NCI-H526 treated with DMSO at 0.1 percent for 48 hours (cell line): ENCODE measurements at regions not wholly inside any gene's neighbourhood (a gene's known extent, or its start where the extent isn't known, plus 50 kb on each side); places are given as distances from the start of the nearest gene placed in this dataset.

Experiments used
- DNase-seq: peaks from one replicate; lab custom pipeline; 2025; lab: John Stamatoyannopoulos, UW

- DNase-seq, result no peak
Observed at GRCh38 chr13:105307776-105308175, 1227.7 kb downstream of the EFNB2 start.

GRCh38 chr13:105297839-105298238 lies 1237.6 kb downstream of the EFNB2 start:
- no peak for DNase-seq

GRCh38 chr13:105291987-105292386 lies 1243.5 kb downstream of the EFNB2 start:
- no peak for DNase-seq

- DNase-seq, result no peak
Observed at GRCh38 chr13:105290596-105290995, 1244.9 kb downstream of the EFNB2 start.

- DNase-seq, result no peak
Observed at GRCh38 chr13:105285526-105285925, 1249.9 kb downstream of the EFNB2 start.

- no peak for DNase-seq
Observed at GRCh38 chr13:105282406-105283285, 1252.8 kb downstream of the EFNB2 start.

- DNase-seq, result peak; percentile 61
Observed at GRCh38 chr13:105278943-105279381, 1256.5 kb downstream of the EFNB2 start.

- no peak for DNase-seq
Observed at GRCh38 chr13:105276571-105276970, 1258.9 kb downstream of the EFNB2 start.

GRCh38 chr13:105273665-105274222 lies 1261.7 kb downstream of the EFNB2 start:
- DNase-seq, result no peak

- no peak for DNase-seq
Observed at GRCh38 chr13:105272660-105273631, 1262.5 kb downstream of the EFNB2 start.

GRCh38 chr13:105266615-105267014 lies 1268.8 kb downstream of the EFNB2 start:
- DNase-seq, result no peak

- no peak for DNase-seq
Observed at GRCh38 chr13:105262579-105262978, 1272.9 kb downstream of the EFNB2 start.

GRCh38 chr13:105259426-105259825 lies 1276.0 kb downstream of the EFNB2 start:
- DNase-seq, result no peak

- DNase-seq, result no peak
Observed at GRCh38 chr13:105255472-105255871, 1280.0 kb downstream of the EFNB2 start.

GRCh38 chr13:105251293-105251692 lies 1284.2 kb downstream of the EFNB2 start:
- no peak for DNase-seq

- DNase-seq, result no peak
Observed at GRCh38 chr13:105247830-105248229, 1287.6 kb downstream of the EFNB2 start.

- no peak for DNase-seq
Observed at GRCh38 chr13:105240371-105240770, 1295.1 kb downstream of the EFNB2 start.

GRCh38 chr13:105232439-105232838 lies 1303.0 kb downstream of the EFNB2 start:
- no peak for DNase-seq

GRCh38 chr13:105232006-105232405 lies 1303.5 kb downstream of the EFNB2 start:
- no peak for DNase-seq

- DNase-seq, result no peak
Observed at GRCh38 chr13:105231579-105231978, 1303.9 kb downstream of the EFNB2 start.

- no peak for DNase-seq
Observed at GRCh38 chr13:105220881-105221280, 1314.6 kb downstream of the EFNB2 start.

- no peak for DNase-seq
Observed at GRCh38 chr13:105220063-105220462, 1315.4 kb downstream of the EFNB2 start.
